Hepatocyte (in vitro differentiated cells): ENCODE measurements at regions not wholly inside any gene's neighbourhood (a gene's known extent, or its start where the extent isn't known, plus 50 kb on each side); places are given as distances from the start of the nearest gene placed in this dataset.

Experiments
- DNase-seq: peaks from one replicate; pipeline ENCODE4 v3.0.0-alpha.2; 2016; ENCODE audit warnings: low spot score
- H2AFZ ChIP-seq: fragments of 200-600 bp; sonication (generic); 2 replicates; pipeline ENCODE4 v1.6.0; 2016; ENCODE audit warnings: antibody characterized with exemption, mild to moderate bottlenecking
- H3K27ac ChIP-seq: fragments of 200-600 bp; sonication (generic); 2 replicates; pipeline ENCODE4 v1.5.1; 2016; ENCODE audit warnings: mild to moderate bottlenecking
- H3K27me3 ChIP-seq: fragments of 200-600 bp; sonication (generic); 2 replicates; pipeline ENCODE4 v1.6.1; 2016
- H3K36me3 ChIP-seq: fragments of 200-600 bp; sonication (generic); replicated peaks from 2 replicates; pipeline ENCODE4 v1.5.1; 2016; ENCODE audit warnings: low read depth; ENCODE audit not compliant: insufficient read depth
- H3K4me1 ChIP-seq: fragments of 200-600 bp; sonication (generic); 2 replicates; pipeline ENCODE4 v1.5.1; 2016; ENCODE audit warnings: mild to moderate bottlenecking, moderate library complexity; ENCODE audit not compliant: insufficient read depth
- H3K4me2 ChIP-seq: fragments of 200-600 bp; sonication (generic); 2 replicates; pipeline ENCODE4 v1.6.0; 2016
- H3K4me3 ChIP-seq: fragments of 200-600 bp; sonication (generic); 2 replicates; pipeline ENCODE4 v1.5.1; 2016; ENCODE audit warnings: mild to moderate bottlenecking
- H3K79me2 ChIP-seq: fragments of 200-600 bp; sonication (generic); 2 replicates; pipeline ENCODE4 v1.6.0; 2017; ENCODE audit warnings: mild to moderate bottlenecking
- H3K9me2 ChIP-seq: fragments of 200-600 bp; sonication (generic); replicated peaks from 2 replicates; pipeline ENCODE4 v1.6.0; 2017; ENCODE audit warnings: mild to moderate bottlenecking; ENCODE audit not compliant: insufficient read depth
- H3K9me3 ChIP-seq: fragments of 200-600 bp; sonication (generic); 2 replicates; pipeline ENCODE4 v1.5.1; 2016; ENCODE audit warnings: low read depth, mild to moderate bottlenecking
- H4K20me1 ChIP-seq: fragments of 200-600 bp; sonication (generic); 2 replicates; pipeline ENCODE4 v1.6.0; 2016; ENCODE audit warnings: mild to moderate bottlenecking; ENCODE audit not compliant: insufficient read depth, poor library complexity, severe bottlenecking
- EZH2 ChIP-seq: fragments of 200-600 bp; sonication (generic); IDR thresholded peaks from 2 replicates; pipeline ENCODE4 v1.6.1; 2016; ENCODE audit warnings: antibody characterized with exemption, mild to moderate bottlenecking, borderline replicate concordance
- EZH2phosphoT487 ChIP-seq: fragments of 200-600 bp; sonication (generic); IDR thresholded peaks from one replicate; pipeline ENCODE4 v1.6.1; 2018; ENCODE audit warnings: antibody characterized with exemption, mild to moderate bottlenecking, low read depth, moderate library complexity; ENCODE audit not compliant: unreplicated experiment, severe bottlenecking
- WGBS: methylation state at CpG from one replicate; pipeline ENCODE4 v1.1.6; 2016; ENCODE audit warnings: low lambda C conversion rate; ENCODE audit errors: missing lambda C conversion rate; 5-methylcytosine and 5-hydroxymethylcytosine counted together
- TF ChIP-seq, protein P1 (sequence below): fragments of 200-600 bp; sonication (generic); IDR thresholded peaks from 2 replicates; pipeline ENCODE4 v1.5.1; 2016; ENCODE audit warnings: antibody characterized with exemption, mild to moderate bottlenecking; ENCODE audit not compliant: poor library complexity

DNA sequence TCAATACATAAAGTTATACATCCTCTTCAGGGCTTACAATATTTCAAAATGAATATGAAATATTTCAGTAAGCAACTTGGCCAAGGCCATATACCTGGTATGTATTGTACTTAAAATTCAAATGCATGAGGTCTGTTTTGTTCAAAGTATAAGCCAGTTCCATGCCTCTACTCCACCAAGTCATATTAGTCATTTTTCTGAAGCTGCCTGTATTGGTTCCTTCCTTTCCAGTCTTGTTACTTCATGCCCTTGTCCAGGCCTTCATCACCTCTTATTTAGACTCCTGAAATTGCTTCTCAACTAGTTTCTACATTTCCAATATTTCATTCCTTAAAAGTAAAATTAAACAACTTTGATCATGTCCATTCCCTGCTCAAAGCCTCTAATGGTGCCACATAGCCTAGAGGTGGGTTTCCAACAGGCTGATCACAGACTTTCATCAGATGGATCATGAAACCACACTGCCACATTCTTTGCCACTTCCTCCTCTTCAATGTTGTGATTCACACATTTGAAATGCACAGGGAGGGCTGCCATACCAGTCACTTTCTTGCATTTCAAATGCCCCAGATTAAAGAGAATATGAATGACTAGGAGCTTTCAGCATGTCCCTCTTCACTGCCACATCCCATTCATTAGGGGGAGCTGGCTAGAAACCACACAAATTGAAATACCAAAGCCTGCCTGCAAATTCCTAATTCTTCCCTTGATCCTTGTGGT is 424.1 kb upstream of the DACH1 start:
- Histone ChIP-seq H3K36me3 (no peaks in the 10 kb centered on the region), H2AFZ (no peak overlapping the region), H4K20me1 (no peaks in the 10 kb centered on the region), H3K9me2 (no peaks in the 10 kb centered on the region), H3K9me3 (no peaks in the 10 kb centered on the region), H3K27ac (no peak overlapping the region), H3K27me3 (no peaks in the 10 kb centered on the region), H3K4me2 (no peak overlapping the region), H3K4me3 (no peak overlapping the region), H3K79me2 (no peaks in the 10 kb centered on the region), H3K4me1 (no peaks in the 10 kb centered on the region)
- TF ChIP-seq EZH2phosphoT487, result no peak
- TF ChIP-seq, protein P1, sequence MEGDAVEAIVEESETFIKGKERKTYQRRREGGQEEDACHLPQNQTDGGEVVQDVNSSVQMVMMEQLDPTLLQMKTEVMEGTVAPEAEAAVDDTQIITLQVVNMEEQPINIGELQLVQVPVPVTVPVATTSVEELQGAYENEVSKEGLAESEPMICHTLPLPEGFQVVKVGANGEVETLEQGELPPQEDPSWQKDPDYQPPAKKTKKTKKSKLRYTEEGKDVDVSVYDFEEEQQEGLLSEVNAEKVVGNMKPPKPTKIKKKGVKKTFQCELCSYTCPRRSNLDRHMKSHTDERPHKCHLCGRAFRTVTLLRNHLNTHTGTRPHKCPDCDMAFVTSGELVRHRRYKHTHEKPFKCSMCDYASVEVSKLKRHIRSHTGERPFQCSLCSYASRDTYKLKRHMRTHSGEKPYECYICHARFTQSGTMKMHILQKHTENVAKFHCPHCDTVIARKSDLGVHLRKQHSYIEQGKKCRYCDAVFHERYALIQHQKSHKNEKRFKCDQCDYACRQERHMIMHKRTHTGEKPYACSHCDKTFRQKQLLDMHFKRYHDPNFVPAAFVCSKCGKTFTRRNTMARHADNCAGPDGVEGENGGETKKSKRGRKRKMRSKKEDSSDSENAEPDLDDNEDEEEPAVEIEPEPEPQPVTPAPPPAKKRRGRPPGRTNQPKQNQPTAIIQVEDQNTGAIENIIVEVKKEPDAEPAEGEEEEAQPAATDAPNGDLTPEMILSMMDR, result no peak
- TF ChIP-seq EZH2, result no peak
- no peak for DNase-seq

DNA sequence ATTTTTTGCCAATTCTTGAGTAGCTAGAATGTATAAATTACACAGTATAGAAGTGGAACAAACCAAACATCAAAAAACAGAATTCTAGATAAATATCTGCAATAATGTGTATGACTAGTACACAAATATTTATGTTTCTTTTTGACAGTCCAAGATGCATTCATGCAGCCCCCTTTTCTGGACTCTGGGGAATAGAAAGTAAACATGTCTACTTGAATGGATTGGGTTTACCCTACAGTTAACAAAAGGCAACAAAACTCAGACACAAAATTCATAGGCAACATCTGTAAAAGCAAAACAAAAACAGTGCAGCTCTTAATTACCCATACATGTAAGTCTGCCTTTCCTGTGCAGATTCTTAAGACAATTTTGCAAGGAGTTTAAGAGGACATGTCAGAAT is 419.4 kb upstream of the DACH1 start:
- H3K36me3 ChIP-seq, result no peaks in the 10 kb centered on the region
- no peaks in the 10 kb centered on the region for H3K79me2 ChIP-seq
- H4K20me1 ChIP-seq, result no peaks in the 10 kb centered on the region
- no peak overlapping the region for H3K4me2 ChIP-seq
- no peaks in the 10 kb centered on the region for H3K4me1 ChIP-seq
- no peak overlapping the region for H3K27ac ChIP-seq
- no peak for DNase-seq
- no peak overlapping the region for H2AFZ ChIP-seq
- H3K4me3 ChIP-seq, result no peak overlapping the region
- TF ChIP-seq, protein P1, result no peak
- no peak for TF ChIP-seq EZH2
- TF ChIP-seq EZH2phosphoT487, result no peak
- no peaks in the 10 kb centered on the region for H3K9me3 ChIP-seq
- H3K9me2 ChIP-seq, result no peaks in the 10 kb centered on the region
- H3K27me3 ChIP-seq, result no peaks in the 10 kb centered on the region

DNA sequence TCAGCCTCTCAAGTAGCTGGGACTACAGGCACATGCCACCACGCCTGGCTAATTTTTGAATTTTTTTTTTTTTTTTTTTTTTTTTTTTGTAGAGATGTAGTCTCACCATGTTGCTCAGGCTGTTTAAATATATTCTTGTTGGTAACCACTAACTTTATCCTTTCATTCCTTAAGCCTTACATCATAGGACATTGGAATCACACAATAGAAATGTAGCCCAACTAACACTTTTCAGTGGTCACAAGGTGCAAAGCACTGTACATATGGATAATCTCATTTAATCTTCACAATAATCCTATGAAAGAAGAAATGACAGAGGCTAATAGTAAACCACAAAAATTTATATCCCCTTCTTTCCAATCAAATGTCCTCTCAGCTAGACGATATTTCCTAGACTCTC is 417.8 kb upstream of the DACH1 start:
- no peak for DNase-seq
- TF ChIP-seq EZH2phosphoT487 (no peak), EZH2 (no peak)
- TF ChIP-seq, protein P1, result no peak
- Histone ChIP-seq H3K4me2 (no peak overlapping the region), H4K20me1 (no peaks in the 10 kb centered on the region), H3K36me3 (no peaks in the 10 kb centered on the region), H3K9me3 (no peaks in the 10 kb centered on the region), H3K9me2 (no peaks in the 10 kb centered on the region), H2AFZ (no peak overlapping the region), H3K4me1 (no peaks in the 10 kb centered on the region), H3K27me3 (no peaks in the 10 kb centered on the region), H3K79me2 (no peaks in the 10 kb centered on the region), H3K4me3 (no peak overlapping the region), H3K27ac (no peak overlapping the region)
- 97% methylated on average over 2 of the region's 2 CpGs for WGBS

DNA sequence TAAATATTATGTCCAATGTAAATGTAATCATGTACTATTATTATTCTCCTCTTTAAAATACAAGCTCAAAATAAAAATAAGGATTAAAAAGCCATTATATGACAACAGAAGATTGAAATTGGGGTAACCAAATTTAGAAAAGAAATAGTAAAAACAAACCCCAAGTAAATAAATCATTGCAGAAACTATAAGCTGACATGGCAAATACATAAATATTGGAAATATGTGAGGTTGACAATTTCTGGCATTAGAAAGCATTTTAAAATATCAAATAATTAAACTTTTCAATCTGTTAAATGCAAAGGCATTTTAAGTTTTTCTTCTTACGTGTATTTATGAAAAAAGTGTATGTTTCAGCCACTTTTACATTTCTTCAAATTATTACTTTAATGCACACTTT is 394.7 kb upstream of the DACH1 start:
- Histone ChIP-seq H3K4me2 (no peak overlapping the region), H3K9me3 (no peaks in the 10 kb centered on the region), H2AFZ (no peak overlapping the region), H3K27ac (no peak overlapping the region), H3K36me3 (no peaks in the 10 kb centered on the region), H3K4me1 (no peaks in the 10 kb centered on the region), H3K4me3 (no peak overlapping the region), H3K79me2 (no peaks in the 10 kb centered on the region), H4K20me1 (no peaks in the 10 kb centered on the region), H3K27me3 (no peaks in the 10 kb centered on the region), H3K9me2 (no peaks in the 10 kb centered on the region)
- TF ChIP-seq EZH2phosphoT487, result no peak
- no peak for TF ChIP-seq EZH2
- TF ChIP-seq, protein P1, result no peak
- WGBS, result 89% methylated on average over 1 of the region's 1 CpG
- DNase-seq, result no peak
